Mucosa of rectum (tissue), 2 donors: ENCODE measurements at regions not wholly inside any gene's neighbourhood (a gene's known extent, or its start where the extent isn't known, plus 50 kb on each side); places are given as distances from the start of the nearest gene placed in this dataset.
"Not testable (repeated sequence)": the region's sequence is repeated elsewhere in the genome, so short reads cannot be mapped to it uniquely, and the experiment has no call there.

Experiments used
- H3K27ac ChIP-seq, 2 donors: one replicate each; pipeline ENCODE4 v1.7.0; 2013; ENCODE audit warnings: inconsistent platforms in 2 of 2, low read depth in 2 of 2, low read length in 2 of 2
- H3K27me3 ChIP-seq, 2 donors: one replicate each; pipeline ENCODE4 v1.7.0; 2013; ENCODE audit warnings: low read length in 2 of 2; ENCODE audit not compliant: control insufficient read depth in 2 of 2, insufficient read depth in 2 of 2
- H3K36me3 ChIP-seq, 2 donors: one replicate each; pipeline ENCODE4 v1.7.0; 2013; ENCODE audit warnings: low read length in 2 of 2; ENCODE audit not compliant: control insufficient read depth in 2 of 2, insufficient read depth in 2 of 2
- H3K4me1 ChIP-seq, 2 donors: one replicate each; pipeline ENCODE4 v1.7.0; 2013; ENCODE audit warnings: low read length in 2 of 2, mild to moderate bottlenecking in 1 of 2; ENCODE audit not compliant: control insufficient read depth in 2 of 2, insufficient read depth in 2 of 2
- H3K4me3 ChIP-seq, 2 donors: one replicate each; pipeline ENCODE4 v1.7.0; 2013; ENCODE audit warnings: low read length in 2 of 2
- H3K9ac ChIP-seq, 2 donors: one replicate each; pipeline ENCODE4 v1.7.0; 2013; ENCODE audit warnings: low read length in 2 of 2, low read depth in 1 of 2, mild to moderate bottlenecking in 1 of 2
- H3K9me3 ChIP-seq, 2 donors: one replicate each; pipeline ENCODE4 v1.7.0; 2013; ENCODE audit warnings: low read length in 2 of 2; ENCODE audit not compliant: control insufficient read depth in 2 of 2
- donor health status: healthy.
- donor health status: Normal muscosa, but diverticular disease.

DNA sequence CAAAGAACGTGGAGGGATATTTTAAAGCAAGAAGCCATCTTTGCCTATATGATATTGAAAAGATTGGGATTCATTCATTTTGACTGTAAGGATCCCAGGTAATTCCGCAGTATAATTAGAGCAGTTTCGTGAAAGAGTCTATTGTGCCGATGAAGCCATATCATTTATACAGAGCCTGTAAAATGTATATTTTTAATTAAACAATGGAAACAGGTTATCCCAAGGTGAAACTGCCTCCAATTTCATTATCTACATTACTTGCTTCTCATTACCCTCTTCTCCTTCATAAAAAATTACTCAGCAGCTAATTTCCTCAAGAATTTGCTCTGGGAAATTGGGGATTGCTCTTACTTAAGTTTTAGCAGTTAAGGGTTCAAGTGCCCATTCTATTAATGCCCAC is 444.1 kb downstream of the SOCS6 start:
- Histone ChIP-seq H3K9me3 (no peaks in the 10 kb centered on the region), H3K4me3 (no peak overlapping the region), H3K4me1 (no peaks in the 10 kb centered on the region), H3K36me3 (no peaks in the 10 kb centered on the region), H3K9ac (no peak overlapping the region), H3K27ac (no peak overlapping the region), H3K27me3 (no peaks in the 10 kb centered on the region)

DNA sequence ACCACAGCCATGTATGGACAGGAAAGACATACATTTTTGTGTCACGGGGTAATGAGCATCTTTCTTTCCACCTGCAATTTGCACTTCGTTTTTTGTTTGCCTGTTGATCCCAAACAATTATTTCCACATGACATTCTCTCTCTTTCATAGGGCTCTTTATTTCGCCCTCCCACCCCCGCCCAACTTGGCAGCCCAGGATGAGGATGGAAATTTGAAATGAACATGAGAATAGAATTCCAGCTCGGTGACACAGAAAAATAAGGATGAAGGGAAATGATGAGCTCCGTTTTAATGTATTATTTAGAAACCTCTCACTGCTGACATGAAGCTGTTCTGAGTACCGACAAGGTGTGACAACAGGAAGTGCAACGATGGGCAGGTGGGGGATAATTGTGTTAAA is 443.3 kb downstream of the SOCS6 start:
- no peak overlapping the region for H3K4me3 ChIP-seq
- H3K27me3 ChIP-seq = no peaks in the 10 kb centered on the region
- no peak overlapping the region for H3K9ac ChIP-seq
- H3K4me1 ChIP-seq = no peaks in the 10 kb centered on the region
- no peaks in the 10 kb centered on the region for H3K36me3 ChIP-seq
- H3K9me3 ChIP-seq = no peaks in the 10 kb centered on the region
- H3K27ac ChIP-seq = no peak overlapping the region

DNA sequence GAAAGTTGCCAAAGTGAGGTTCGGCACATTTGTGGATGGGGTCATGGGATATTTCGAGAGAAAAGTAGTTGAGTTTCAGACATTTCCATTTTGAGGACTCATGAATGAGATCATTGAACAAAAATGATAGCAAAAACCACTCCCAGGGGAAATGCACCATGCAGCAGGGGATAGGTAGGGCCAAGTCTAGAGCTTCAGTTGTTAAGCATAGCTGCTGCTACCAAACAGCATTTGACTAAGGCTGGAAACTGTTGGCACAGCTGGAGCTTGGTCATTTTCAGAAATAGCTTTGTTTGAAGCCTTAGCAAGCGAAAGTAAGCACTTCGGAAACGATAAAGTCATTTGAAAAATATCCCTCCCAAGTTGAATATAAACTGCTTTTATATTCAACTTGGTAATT is 431.8 kb downstream of the SOCS6 start:
- Histone ChIP-seq H3K4me3 (no peak overlapping the region), H3K9me3 (no peaks in the 10 kb centered on the region), H3K27ac (no peak overlapping the region), H3K9ac (no peak overlapping the region), H3K36me3 (no peaks in the 10 kb centered on the region), H3K27me3 (no peaks in the 10 kb centered on the region), H3K4me1 (no peaks in the 10 kb centered on the region)

DNA sequence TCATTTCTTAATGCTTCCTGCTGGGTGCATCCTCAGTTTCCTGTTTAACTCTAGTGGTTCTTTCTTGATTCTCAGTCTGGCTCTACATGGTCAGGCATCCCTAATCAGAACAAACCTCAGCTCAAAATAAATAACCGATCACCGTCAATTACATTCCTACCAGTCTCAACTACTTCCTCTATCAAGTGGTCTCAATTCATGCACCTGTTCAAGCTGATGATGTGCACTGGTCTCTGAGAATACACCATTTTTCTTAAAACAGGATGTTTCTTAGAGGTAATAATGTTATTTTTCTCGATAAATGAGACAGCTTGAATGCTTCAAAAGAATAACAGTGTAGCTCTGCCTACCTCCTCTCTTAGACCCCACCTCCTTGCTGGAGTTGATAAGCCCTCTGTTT is 420.9 kb downstream of the SOCS6 start:
- H3K27ac ChIP-seq = no peak overlapping the region
- no peak overlapping the region for H3K9ac ChIP-seq
- no peaks in the 10 kb centered on the region for H3K4me1 ChIP-seq
- H3K36me3 ChIP-seq = no peaks in the 10 kb centered on the region
- no peaks in the 10 kb centered on the region for H3K9me3 ChIP-seq
- H3K27me3 ChIP-seq = no peaks in the 10 kb centered on the region
- no peak overlapping the region for H3K4me3 ChIP-seq

DNA sequence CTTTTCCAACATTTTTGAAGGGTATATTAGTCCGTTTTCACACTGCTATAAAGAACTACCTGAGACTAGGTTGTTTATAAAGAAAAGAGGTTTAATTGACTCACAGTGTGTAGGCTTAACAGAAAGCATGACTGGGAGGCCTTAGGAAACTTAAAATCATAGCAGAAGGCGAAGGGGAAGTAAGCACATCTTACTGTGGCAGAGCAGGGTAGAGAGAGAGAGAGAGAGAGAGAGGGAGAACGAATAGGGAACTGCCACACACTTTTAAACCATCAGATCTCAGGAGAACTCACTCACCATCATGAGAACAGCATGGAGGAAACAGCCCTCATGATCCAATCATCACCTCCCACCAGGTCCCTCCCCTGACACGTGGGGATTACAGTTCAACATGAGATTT is 420.3 kb downstream of the SOCS6 start:
- Histone ChIP-seq H3K4me3 (no peak overlapping the region), H3K36me3 (no peaks in the 10 kb centered on the region), H3K27me3 (no peaks in the 10 kb centered on the region), H3K4me1 (no peaks in the 10 kb centered on the region), H3K9me3 (no peaks in the 10 kb centered on the region), H3K27ac (no peak overlapping the region), H3K9ac (no peak overlapping the region)

DNA sequence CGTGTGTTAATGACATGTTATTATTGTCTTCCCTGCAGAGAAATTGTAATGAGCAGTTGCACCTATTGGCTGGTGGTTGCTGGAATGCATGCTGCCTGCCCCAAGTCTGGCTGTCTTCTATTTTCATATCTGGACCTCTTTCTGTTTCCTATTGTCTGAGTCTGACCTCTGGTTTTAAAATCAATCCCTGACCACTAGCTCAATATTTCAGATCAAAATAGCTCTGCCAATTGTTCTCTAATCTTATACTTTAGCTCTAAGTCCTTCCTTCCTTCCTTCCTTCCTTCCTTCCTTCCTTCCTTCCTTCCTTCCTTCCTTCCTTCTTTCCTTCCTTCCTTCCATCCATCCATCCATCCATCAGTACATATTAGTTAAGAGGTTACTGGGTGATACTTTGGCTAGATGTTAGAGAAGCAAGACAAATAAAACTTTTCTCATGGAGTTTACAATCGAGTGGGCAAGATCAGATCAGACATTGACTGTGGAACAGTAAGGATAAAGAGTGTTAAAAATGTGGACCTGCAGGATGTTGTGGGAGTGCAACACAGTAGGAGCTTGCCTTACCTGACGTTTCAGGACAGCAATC is 417.1 kb downstream of the SOCS6 start:
- Histone ChIP-seq H3K4me3 (no peak overlapping the region), H3K27ac (no peak overlapping the region), H3K9me3 (no peaks in the 10 kb centered on the region), H3K36me3 (no peaks in the 10 kb centered on the region), H3K4me1 (no peaks in the 10 kb centered on the region), H3K9ac (no peak overlapping the region), H3K27me3 (no peaks in the 10 kb centered on the region)

DNA sequence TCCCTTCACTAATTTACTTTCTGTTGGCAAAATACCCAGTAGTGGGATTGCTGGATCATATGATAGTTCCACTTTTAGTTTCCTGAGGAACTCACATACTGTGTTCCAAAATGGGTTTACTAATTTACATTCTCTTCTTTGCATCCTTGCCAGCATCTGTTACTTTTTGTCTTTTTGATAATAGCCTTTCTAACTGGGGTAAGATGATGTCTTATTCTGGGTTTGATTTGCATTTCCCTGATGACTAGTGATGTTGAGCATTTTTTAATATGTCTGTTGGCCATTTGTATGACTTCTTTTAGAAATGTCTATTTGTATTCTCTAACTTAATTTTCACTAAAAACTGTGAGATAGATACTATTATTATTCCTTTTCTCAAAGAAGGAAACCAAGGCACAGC is 411.7 kb downstream of the SOCS6 start:
- no peak overlapping the region for H3K27ac ChIP-seq
- H3K36me3 ChIP-seq = no peaks in the 10 kb centered on the region
- no peaks in the 10 kb centered on the region for H3K4me1 ChIP-seq
- H3K9ac ChIP-seq = no peak overlapping the region
- no peaks in the 10 kb centered on the region for H3K9me3 ChIP-seq
- H3K4me3 ChIP-seq = no peak overlapping the region
- H3K27me3 ChIP-seq = no peaks in the 10 kb centered on the region

DNA sequence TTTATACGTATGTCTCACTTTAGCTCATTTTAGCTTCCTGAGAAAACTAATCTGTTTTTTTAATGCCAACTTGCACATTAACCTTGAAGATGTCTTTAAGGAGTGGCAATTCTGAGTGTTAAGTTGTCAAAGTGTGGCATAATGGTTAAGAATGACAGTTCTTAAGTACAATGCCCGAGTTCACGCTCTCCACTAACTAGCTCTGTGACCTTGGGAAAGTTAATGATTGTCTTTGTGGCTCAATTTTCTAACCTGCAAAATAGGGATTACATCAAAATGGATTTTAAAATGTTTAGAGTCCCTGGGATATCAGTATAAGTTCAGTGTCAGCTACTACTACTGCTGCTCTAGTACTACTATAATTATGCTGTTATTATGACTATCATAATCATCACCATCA is 409.7 kb downstream of the SOCS6 start:
- H3K4me3 ChIP-seq = no peak overlapping the region
- no peaks in the 10 kb centered on the region for H3K27me3 ChIP-seq
- no peak overlapping the region for H3K27ac ChIP-seq
- no peaks in the 10 kb centered on the region for H3K36me3 ChIP-seq
- no peak overlapping the region for H3K9ac ChIP-seq
- H3K4me1 ChIP-seq = no peaks in the 10 kb centered on the region
- no peaks in the 10 kb centered on the region for H3K9me3 ChIP-seq

DNA sequence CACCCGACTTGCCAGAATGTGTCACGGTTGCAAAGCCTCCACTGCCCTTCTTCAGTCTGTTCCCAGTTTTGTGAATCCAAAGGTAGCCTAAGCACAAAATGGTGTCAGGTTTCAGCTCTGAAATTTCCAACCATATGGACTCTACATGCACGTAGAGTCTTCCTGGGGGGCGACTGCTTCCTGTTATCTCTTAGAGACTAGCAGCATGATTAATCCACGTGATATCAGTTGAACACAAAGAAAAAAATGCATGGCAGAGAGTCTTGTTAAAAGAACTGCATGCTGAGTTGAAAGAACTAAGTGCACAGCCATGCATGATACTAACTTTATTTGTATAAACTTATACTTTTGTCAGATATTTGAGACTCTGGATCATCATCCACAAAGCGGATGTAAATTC is 404.4 kb downstream of the SOCS6 start:
- H3K9me3 ChIP-seq = no peaks in the 10 kb centered on the region
- no peak overlapping the region for H3K27ac ChIP-seq
- H3K4me3 ChIP-seq = no peak overlapping the region
- H3K27me3 ChIP-seq = no peaks in the 10 kb centered on the region
- H3K36me3 ChIP-seq = no peaks in the 10 kb centered on the region
- no peak overlapping the region for H3K9ac ChIP-seq
- H3K4me1 ChIP-seq = no peaks in the 10 kb centered on the region

DNA sequence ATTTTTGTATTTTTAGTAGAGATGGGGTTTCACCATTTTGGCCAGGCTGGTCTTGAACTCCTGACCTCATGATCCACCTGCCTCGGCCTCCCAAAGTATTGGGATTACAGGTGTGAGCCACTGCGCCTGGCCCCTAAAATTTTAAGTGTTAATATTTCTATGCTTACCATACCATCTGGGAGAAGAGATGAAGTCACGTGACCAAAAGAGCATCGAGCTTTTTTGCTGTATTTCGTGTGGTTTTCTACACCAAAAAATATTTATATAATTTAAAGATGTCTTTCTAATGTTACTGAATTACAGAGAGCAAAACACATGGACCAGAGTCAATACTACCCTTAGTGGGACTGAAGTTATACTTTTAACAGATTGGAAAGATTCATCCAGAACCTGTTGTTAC is 400.9 kb downstream of the SOCS6 start:
- H3K4me3 ChIP-seq, H3K9ac ChIP-seq, H3K36me3 ChIP-seq, H3K9me3 ChIP-seq, H3K27ac ChIP-seq, H3K27me3 ChIP-seq, H3K4me1 ChIP-seq: not testable (repeated sequence)

DNA sequence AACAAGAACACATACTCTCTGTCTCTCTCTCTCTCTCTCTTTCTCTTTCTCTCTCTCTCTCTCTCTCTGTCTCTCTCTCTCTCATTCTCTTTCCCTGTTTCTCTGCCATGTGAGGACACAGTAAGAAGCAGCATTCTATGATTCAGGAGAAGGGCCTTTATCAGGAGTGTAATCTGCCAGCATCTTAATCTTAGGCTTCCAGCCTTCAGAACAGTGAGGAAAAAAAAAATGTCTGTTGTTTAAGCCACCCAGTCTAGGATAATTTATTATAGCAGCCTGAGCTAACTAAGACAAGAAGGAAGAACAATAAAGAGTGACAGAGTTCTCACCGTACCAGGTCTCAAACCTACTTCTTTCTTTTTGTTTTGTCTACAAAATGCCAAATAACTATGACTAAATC is 399.4 kb downstream of the SOCS6 start:
- Histone ChIP-seq H3K4me3 (no peak overlapping the region), H3K27me3 (no peaks in the 10 kb centered on the region), H3K27ac (no peak overlapping the region), H3K36me3 (no peaks in the 10 kb centered on the region), H3K4me1 (no peaks in the 10 kb centered on the region), H3K9ac (no peak overlapping the region), H3K9me3 (no peaks in the 10 kb centered on the region)
